BLaER1 treated with 17β-estradiol and CSF1 and Interleukin-3, amounts not matched to agents 10 nM and 100 nM (cell line): ENCODE measurements at regions not wholly inside any gene's neighbourhood (a gene's known extent, or its start where the extent isn't known, plus 50 kb on each side); places are given as distances from the start of the nearest gene placed in this dataset.
A peak's percentile ranks its signal among the peaks of the same experiment; 100 is the strongest.

ENCODE experiments used
- H3K27ac ChIP-seq, 11 experiments: shearing (Covaris generic); formaldehyde crosslinking; 2 replicates each; pipeline ENCODE4 v1.8.1; 2022
- H3K27me3 ChIP-seq, 11 experiments: shearing (Covaris generic); formaldehyde crosslinking; 2 replicates each; pipeline ENCODE4 v1.8.1; 2022
- H3K36me3 ChIP-seq, 11 experiments: shearing (Covaris generic); formaldehyde crosslinking; 2 replicates each; pipeline ENCODE4 v1.8.1; 2022
- H3K4me1 ChIP-seq, 10 experiments: shearing (Covaris generic); formaldehyde crosslinking; 2 replicates each; pipeline ENCODE4 v1.8.1; 2022
- H3K4me2 ChIP-seq, 11 experiments: shearing (Covaris generic); formaldehyde crosslinking; 2 replicates each; pipeline ENCODE4 v1.8.1; 2022
- H3K4me3 ChIP-seq, 10 experiments: shearing (Covaris generic); formaldehyde crosslinking; 2 replicates each; pipeline ENCODE4 v1.8.1; 2022
- H3K9ac ChIP-seq, 11 experiments: shearing (Covaris generic); formaldehyde crosslinking; 2 replicates each; pipeline ENCODE4 v1.8.1; 2022
- H3K9me3 ChIP-seq, 11 experiments: shearing (Covaris generic); formaldehyde crosslinking; replicated peaks in 1 of 11; 2 replicates each; pipeline ENCODE4 v1.8.1; 2022
- H4K20me1 ChIP-seq, 11 experiments: shearing (Covaris generic); formaldehyde crosslinking; 2 replicates each; pipeline ENCODE4 v1.8.1; 2022
- Cebpa-rat ChIP-seq, 11 experiments: shearing (Covaris generic); IDR thresholded peaks; 2 replicates each; pipeline ENCODE4 v1.8.1; 2022

DNA sequence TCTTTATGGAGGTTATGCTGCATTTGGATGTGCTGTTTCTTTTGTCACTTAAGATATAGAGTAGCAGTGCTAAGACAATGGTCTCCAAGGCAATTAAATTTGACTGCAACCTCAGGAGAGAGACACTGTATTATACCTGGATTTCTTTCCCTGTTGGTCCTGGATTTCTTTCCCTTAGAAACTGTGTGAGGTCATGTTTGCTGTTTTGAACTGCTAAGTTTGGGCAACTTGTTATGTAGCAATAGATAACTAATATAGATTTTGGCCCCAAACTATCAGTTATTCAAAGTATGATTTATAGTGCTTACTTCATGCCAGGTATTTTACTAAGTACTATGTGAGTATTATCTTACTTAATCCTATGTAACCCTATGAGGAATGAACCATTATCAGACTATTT, 458.4 kb downstream of the HS3ST3B1 start:
- H4K20me1 ChIP-seq: no peaks in the 10 kb centered on the region
- H3K27ac ChIP-seq: no peak overlapping the region
- no peak overlapping the region for H3K4me2 ChIP-seq
- H3K9ac ChIP-seq: no peak overlapping the region
- peaks cover 29 to 54% (median 42%) of the 10 kb centered on the region in 11 experiments for H3K27me3 ChIP-seq
- no peaks in the 10 kb centered on the region for H3K9me3 ChIP-seq
- H3K36me3 ChIP-seq: no peaks in the 10 kb centered on the region
- peaks cover 0 to 15% (median 8%) of the 10 kb centered on the region in 10 experiments; a peak in 12 of 20 replicates for H3K4me1 ChIP-seq
- H3K4me3 ChIP-seq: no peak overlapping the region
- no peak for TF ChIP-seq Cebpa-rat (IDR thresholded peaks at IDR 0.05)

DNA sequence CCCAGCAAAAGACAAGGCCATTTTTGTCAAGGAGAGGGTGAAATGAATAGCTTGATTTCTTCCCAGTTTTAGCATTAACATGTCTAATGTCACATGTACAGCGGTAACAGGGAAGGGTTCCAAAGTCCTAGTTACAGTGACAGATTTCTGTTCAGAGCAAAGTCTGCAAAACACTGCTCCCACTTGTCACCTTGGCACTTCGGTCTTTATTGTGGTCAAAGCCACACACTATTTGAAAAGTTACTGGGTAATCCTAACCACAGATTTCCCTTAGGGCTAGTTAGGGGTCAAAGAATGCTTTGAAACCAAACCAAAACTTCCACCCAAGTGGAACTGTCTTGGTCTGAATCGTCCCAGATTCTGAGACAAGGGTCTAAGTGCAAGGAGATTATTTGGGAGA, 455.6 kb downstream of the HS3ST3B1 start:
- H3K36me3 ChIP-seq: no peaks in the 10 kb centered on the region
- no peak overlapping the region for H3K9ac ChIP-seq
- H3K4me2 ChIP-seq: peak overlapping the region in 9 of 11 experiments; percentile 2 to 48 (median 22); a peak in 14 of 22 replicates
- H3K4me3 ChIP-seq: no peak overlapping the region
- TF ChIP-seq Cebpa-rat (IDR thresholded peaks at IDR 0.05): no peak
- H3K27ac ChIP-seq: no peak overlapping the region
- peaks cover 29 to 60% (median 48%) of the 10 kb centered on the region in 11 experiments for H3K27me3 ChIP-seq
- peaks cover 0 to 11% (median 6%) of the 10 kb centered on the region in 11 experiments; a peak in 17 of 22 replicates for H3K9me3 ChIP-seq
- H4K20me1 ChIP-seq: no peaks in the 10 kb centered on the region
- peaks cover 0 to 15% (median 8%) of the 10 kb centered on the region in 10 experiments; a peak in 12 of 20 replicates for H3K4me1 ChIP-seq

DNA sequence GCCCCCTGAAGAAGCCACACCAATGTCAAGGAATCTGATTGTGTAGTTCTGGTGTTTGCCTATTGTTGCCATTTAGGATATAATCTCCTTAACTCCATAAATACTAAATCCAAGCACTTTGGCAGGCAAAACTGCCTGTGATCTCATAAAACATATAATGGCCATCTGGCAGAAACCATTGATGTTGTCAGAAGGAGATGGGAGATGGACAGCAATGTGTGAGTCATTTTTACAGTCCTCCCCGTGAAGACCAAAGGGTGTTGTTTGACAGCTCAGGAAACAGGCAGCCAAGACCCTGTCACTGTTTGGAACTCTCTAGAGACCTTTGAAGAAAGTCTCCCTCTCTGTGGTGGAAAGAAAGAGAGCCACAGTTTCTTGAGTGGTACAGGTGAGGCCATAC, 454.1 kb downstream of the HS3ST3B1 start:
- peaks cover 0 to 15% (median 8%) of the 10 kb centered on the region in 10 experiments; a peak in 12 of 20 replicates for H3K4me1 ChIP-seq
- H3K9ac ChIP-seq: no peak overlapping the region
- no peak overlapping the region for H3K4me3 ChIP-seq
- TF ChIP-seq Cebpa-rat (IDR thresholded peaks at IDR 0.05): no peak
- peaks cover 0 to 18% (median 14%) of the 10 kb centered on the region in 11 experiments; a peak in 17 of 22 replicates for H3K9me3 ChIP-seq
- peaks cover 29 to 59% (median 48%) of the 10 kb centered on the region in 11 experiments for H3K27me3 ChIP-seq
- H4K20me1 ChIP-seq: no peaks in the 10 kb centered on the region
- peak overlapping the region in 3 of 11 experiments; percentile 20 to 52 (median 49); a peak in 3 of 22 replicates for H3K4me2 ChIP-seq
- H3K36me3 ChIP-seq: no peaks in the 10 kb centered on the region
- H3K27ac ChIP-seq: no peak overlapping the region

GRCh38 chr17:14753383-14753782, 452.5 kb downstream of the HS3ST3B1 start:
- Histone ChIP-seq H3K36me3 (no peaks in the 10 kb centered on the region), H3K9ac (no peak overlapping the region), H3K9me3 (peaks cover 0 to 18% (median 14%) of the 10 kb centered on the region in 11 experiments; a peak in 17 of 22 replicates), H3K27me3 (peaks cover 29 to 46% (median 40%) of the 10 kb centered on the region in 11 experiments), H4K20me1 (no peaks in the 10 kb centered on the region), H3K4me1 (peaks cover 3 to 15% (median 8%) of the 10 kb centered on the region in 10 experiments; a peak in 16 of 20 replicates), H3K4me3 (no peak overlapping the region), H3K4me2 (no peak overlapping the region), H3K27ac (no peak overlapping the region)
- no peak for TF ChIP-seq Cebpa-rat (IDR thresholded peaks at IDR 0.05)

DNA sequence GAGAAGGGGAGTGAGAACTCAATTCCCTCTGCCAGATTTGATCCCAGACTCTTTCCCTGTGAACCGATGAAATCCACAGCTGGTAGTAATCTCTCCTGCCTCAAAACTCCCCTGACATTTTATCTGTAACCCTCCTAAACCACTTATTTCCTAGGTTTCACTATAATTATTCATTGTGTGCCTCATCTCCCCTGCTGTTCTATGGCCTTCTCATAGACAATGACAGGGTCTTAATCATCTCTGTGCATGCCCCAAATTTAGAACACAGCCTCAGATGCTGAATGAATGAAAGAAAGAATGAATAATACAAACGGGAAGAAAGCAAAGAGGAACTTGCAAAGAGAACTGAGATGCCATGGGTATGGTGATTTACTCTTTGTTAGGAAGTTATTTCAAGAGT, 451.1 kb downstream of the HS3ST3B1 start:
- Histone ChIP-seq H3K4me1 (peaks cover 6 to 15% (median 9%) of the 10 kb centered on the region in 10 experiments; a peak in 16 of 20 replicates), H3K4me2 (no peak overlapping the region), H3K27ac (no peak overlapping the region), H3K9ac (no peak overlapping the region), H3K9me3 (peaks cover 0 to 18% (median 14%) of the 10 kb centered on the region in 11 experiments; a peak in 17 of 22 replicates), H3K4me3 (no peak overlapping the region), H3K36me3 (no peaks in the 10 kb centered on the region), H4K20me1 (no peaks in the 10 kb centered on the region), H3K27me3 (peaks cover 22 to 32% (median 28%) of the 10 kb centered on the region in 11 experiments)
- TF ChIP-seq Cebpa-rat (IDR thresholded peaks at IDR 0.05): no peak

DNA sequence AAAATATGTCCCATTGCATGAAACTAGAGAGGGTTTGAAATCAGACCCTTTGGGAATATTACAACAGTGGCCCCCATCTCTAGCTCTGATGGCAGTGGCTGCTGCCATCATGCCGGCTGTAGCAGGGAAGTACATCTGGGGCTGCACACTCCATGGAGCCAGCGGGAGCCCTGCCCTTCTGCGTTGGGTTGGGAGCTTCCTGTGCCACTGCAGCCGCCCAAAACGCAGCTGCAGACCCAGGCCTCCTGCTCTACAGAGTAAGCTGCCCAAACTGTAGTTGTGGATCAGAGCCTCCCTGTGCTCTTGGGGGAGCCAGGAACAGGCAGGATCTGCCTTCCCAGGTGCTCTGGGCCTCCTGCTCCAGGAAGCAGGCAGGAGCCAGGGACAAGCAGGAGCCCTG, 450.0 kb downstream of the HS3ST3B1 start:
- H3K27ac ChIP-seq: no peak overlapping the region
- H3K4me1 ChIP-seq: peaks cover 0 to 10% (median 5%) of the 10 kb centered on the region in 10 experiments; a peak in 11 of 20 replicates
- H3K9ac ChIP-seq: no peak overlapping the region
- no peak overlapping the region for H3K4me2 ChIP-seq
- TF ChIP-seq Cebpa-rat (IDR thresholded peaks at IDR 0.05): no peak
- H4K20me1 ChIP-seq: no peaks in the 10 kb centered on the region
- no peak overlapping the region for H3K4me3 ChIP-seq
- peaks cover 12 to 22% (median 19%) of the 10 kb centered on the region in 11 experiments for H3K27me3 ChIP-seq
- H3K36me3 ChIP-seq: no peaks in the 10 kb centered on the region
- peaks cover 0 to 18% (median 14%) of the 10 kb centered on the region in 11 experiments; a peak in 17 of 22 replicates for H3K9me3 ChIP-seq

DNA sequence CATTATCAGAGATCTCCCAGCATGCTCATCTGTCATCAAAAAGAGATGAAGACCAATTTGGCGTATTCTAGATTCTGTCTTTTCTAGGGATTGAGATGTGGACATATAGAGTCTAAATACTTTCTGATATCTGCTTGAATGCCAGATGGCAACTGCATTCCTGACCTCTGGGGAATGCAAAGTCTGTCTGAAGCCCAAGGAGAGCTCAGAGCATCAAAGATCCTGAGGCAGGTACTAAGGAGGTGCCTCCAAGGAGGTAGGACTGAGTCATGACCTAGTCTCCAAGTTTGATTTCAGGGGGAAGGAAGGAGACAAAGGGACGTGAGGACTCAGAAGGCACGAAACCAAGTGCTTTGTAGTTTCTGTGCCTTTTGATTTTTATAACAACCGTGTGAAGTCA, 448.4 kb downstream of the HS3ST3B1 start:
- H3K4me2 ChIP-seq: no peak overlapping the region
- H3K4me3 ChIP-seq: no peak overlapping the region
- peaks cover 0 to 18% (median 14%) of the 10 kb centered on the region in 11 experiments; a peak in 17 of 22 replicates for H3K9me3 ChIP-seq
- no peak for TF ChIP-seq Cebpa-rat (IDR thresholded peaks at IDR 0.05)
- H3K27ac ChIP-seq: no peak overlapping the region
- peaks cover 0 to 25% (median 7%) of the 10 kb centered on the region in 10 experiments; a peak in 11 of 20 replicates for H3K4me1 ChIP-seq
- no peak overlapping the region for H3K9ac ChIP-seq
- peaks cover 0 to 7% (median 4%) of the 10 kb centered on the region in 11 experiments; a peak in 18 of 22 replicates for H3K27me3 ChIP-seq
- no peaks in the 10 kb centered on the region for H4K20me1 ChIP-seq
- no peaks in the 10 kb centered on the region for H3K36me3 ChIP-seq

GRCh38 chr17:14748036-14748710, 447.3 kb downstream of the HS3ST3B1 start:
- H3K27ac ChIP-seq: no peak overlapping the region
- peaks cover 4 to 25% (median 9%) of the 10 kb centered on the region in 10 experiments; a peak in 15 of 20 replicates for H3K4me1 ChIP-seq

GRCh38 chr17:14747603-14747950, 446.7 kb downstream of the HS3ST3B1 start:
- no peaks in the 10 kb centered on the region for H4K20me1 ChIP-seq
- H3K4me3 ChIP-seq: no peak overlapping the region
- H3K27ac ChIP-seq: no peak overlapping the region
- TF ChIP-seq Cebpa-rat (IDR thresholded peaks at IDR 0.05): no peak
- H3K4me2 ChIP-seq: no peak overlapping the region
- no peak overlapping the region for H3K9ac ChIP-seq
- H3K27me3 ChIP-seq: no peaks in the 10 kb centered on the region
- peaks cover 5 to 25% (median 9%) of the 10 kb centered on the region in 10 experiments; a peak in 16 of 20 replicates for H3K4me1 ChIP-seq
- H3K9me3 ChIP-seq: peaks cover 0 to 18% (median 14%) of the 10 kb centered on the region in 11 experiments; a peak in 17 of 22 replicates
- no peaks in the 10 kb centered on the region for H3K36me3 ChIP-seq

More at GRCh38 chr17:14748036-14748710, 447.3 kb downstream of the HS3ST3B1 start:
- Histone ChIP-seq H3K27me3 (no peaks in the 10 kb centered on the region), H3K9ac (no peak overlapping the region), H3K9me3 (peaks cover 0 to 18% (median 14%) of the 10 kb centered on the region in 11 experiments; a peak in 17 of 22 replicates), H3K36me3 (no peaks in the 10 kb centered on the region), H3K4me3 (no peak overlapping the region), H4K20me1 (no peaks in the 10 kb centered on the region), H3K4me2 (peak overlapping the region in 2 of 11 experiments; percentile 25 to 46; a peak in 5 of 22 replicates)
- TF ChIP-seq Cebpa-rat (IDR thresholded peaks at IDR 0.05): no peak
